T-helper 1 cell treated with Interleukin-12 subunit alpha and Interleukin-12 subunit beta and Interleukin-4 antibody, amounts not matched to agents 30 μg/mL and 1 μg/mL, for 36 hours (primary cell): ENCODE measurements at regions not wholly inside any gene's neighbourhood (a gene's known extent, or its start where the extent isn't known, plus 50 kb on each side); places are given as distances from the start of the nearest gene placed in this dataset.
"Not testable (repeated sequence)": the region's sequence is repeated elsewhere in the genome, so short reads cannot be mapped to it uniquely, and the experiment has no call there.

Experiments used
- H3K27ac Mint-ChIP-seq: one replicate; pipeline ENCODE4 v1.8.0; 2021; ENCODE audit warnings: mild to moderate bottlenecking, mixed read lengths
- H3K27me3 Mint-ChIP-seq: one replicate; pipeline ENCODE4 v1.8.0; 2021; ENCODE audit warnings: low read depth, mixed read lengths
- H3K36me3 Mint-ChIP-seq: one replicate; pipeline ENCODE4 v1.8.0; 2021; ENCODE audit warnings: low read depth, mixed read lengths
- H3K4me1 Mint-ChIP-seq: one replicate; pipeline ENCODE4 v1.8.0; 2021; ENCODE audit warnings: low read depth, mixed read lengths
- H3K4me3 Mint-ChIP-seq: one replicate; pipeline ENCODE4 v1.8.0; 2021; ENCODE audit warnings: mild to moderate bottlenecking, moderate library complexity, mixed read lengths
- H3K9me3 Mint-ChIP-seq: one replicate; pipeline ENCODE4 v1.8.0; 2021; ENCODE audit warnings: mixed read lengths

- not testable (repeated sequence) for H3K27me3 Mint-ChIP-seq, H3K4me1 Mint-ChIP-seq, H3K9me3 Mint-ChIP-seq, H3K36me3 Mint-ChIP-seq, H3K4me3 Mint-ChIP-seq, H3K27ac Mint-ChIP-seq
These were observed 229.8 kb upstream of the TEKT4 start for GRCh38 chr2:94641397-94641796.

- H3K9me3 Mint-ChIP-seq, H3K27me3 Mint-ChIP-seq, H3K4me1 Mint-ChIP-seq, H3K27ac Mint-ChIP-seq, H3K4me3 Mint-ChIP-seq, H3K36me3 Mint-ChIP-seq: not testable (repeated sequence)
These were observed 219.1 kb upstream of the TEKT4 start for GRCh38 chr2:94652131-94652530.

GRCh38 chr2:94669858-94670257 is 201.4 kb upstream of the TEKT4 start:
- H3K27me3 Mint-ChIP-seq, H3K36me3 Mint-ChIP-seq, H3K27ac Mint-ChIP-seq, H3K9me3 Mint-ChIP-seq, H3K4me3 Mint-ChIP-seq, H3K4me1 Mint-ChIP-seq: not testable (repeated sequence)

GRCh38 chr2:94694236-94694635 is 177.0 kb upstream of the TEKT4 start:
- H3K36me3 Mint-ChIP-seq, H3K4me3 Mint-ChIP-seq, H3K27me3 Mint-ChIP-seq, H3K27ac Mint-ChIP-seq, H3K9me3 Mint-ChIP-seq, H3K4me1 Mint-ChIP-seq: not testable (repeated sequence)

- H3K27ac Mint-ChIP-seq, H3K4me1 Mint-ChIP-seq, H3K9me3 Mint-ChIP-seq, H3K36me3 Mint-ChIP-seq, H3K27me3 Mint-ChIP-seq, H3K4me3 Mint-ChIP-seq: not testable (repeated sequence)
These were observed 162.2 kb upstream of the TEKT4 start for GRCh38 chr2:94708982-94709381.

GRCh38 chr2:94725543-94725942 is 145.7 kb upstream of the TEKT4 start:
- Mint-ChIP-seq H3K27me3 (peaks cover 4% of the 10 kb centered on the region), H3K27ac (no peak overlapping the region), H3K36me3 (no peaks in the 10 kb centered on the region), H3K9me3 (no peaks in the 10 kb centered on the region), H3K4me3 (no peak overlapping the region), H3K4me1 (no peaks in the 10 kb centered on the region)

- H3K27me3 Mint-ChIP-seq = peaks cover 13% of the 10 kb centered on the region
- H3K4me1 Mint-ChIP-seq, H3K9me3 Mint-ChIP-seq, H3K4me3 Mint-ChIP-seq, H3K27ac Mint-ChIP-seq, H3K36me3 Mint-ChIP-seq: not testable (repeated sequence)
These were observed 135.7 kb upstream of the TEKT4 start for GRCh38 chr2:94735536-94735935.

GRCh38 chr2:94737145-94737544 is 134.1 kb upstream of the TEKT4 start:
- not testable (repeated sequence) for H3K4me1 Mint-ChIP-seq, H3K4me3 Mint-ChIP-seq, H3K36me3 Mint-ChIP-seq, H3K9me3 Mint-ChIP-seq, H3K27ac Mint-ChIP-seq
- H3K27me3 Mint-ChIP-seq = peaks cover 13% of the 10 kb centered on the region

GRCh38 chr2:94737736-94738342 is 133.4 kb upstream of the TEKT4 start:
- H3K4me1 Mint-ChIP-seq, H3K9me3 Mint-ChIP-seq, H3K36me3 Mint-ChIP-seq, H3K27ac Mint-ChIP-seq, H3K4me3 Mint-ChIP-seq: not testable (repeated sequence)
- peaks cover 13% of the 10 kb centered on the region for H3K27me3 Mint-ChIP-seq

GRCh38 chr2:94753466-94753998 is 117.7 kb upstream of the TEKT4 start:
- H3K27ac Mint-ChIP-seq = no peak overlapping the region
- no peaks in the 10 kb centered on the region for H3K4me1 Mint-ChIP-seq
- H3K27me3 Mint-ChIP-seq = no peaks in the 10 kb centered on the region
- H3K4me3 Mint-ChIP-seq = no peak overlapping the region
- no peaks in the 10 kb centered on the region for H3K36me3 Mint-ChIP-seq
- no peaks in the 10 kb centered on the region for H3K9me3 Mint-ChIP-seq

- no peak overlapping the region for H3K4me3 Mint-ChIP-seq
- no peaks in the 10 kb centered on the region for H3K36me3 Mint-ChIP-seq
- no peak overlapping the region for H3K27ac Mint-ChIP-seq
- H3K4me1 Mint-ChIP-seq = no peaks in the 10 kb centered on the region
- H3K9me3 Mint-ChIP-seq = no peaks in the 10 kb centered on the region
- H3K27me3 Mint-ChIP-seq = no peaks in the 10 kb centered on the region
These were observed 112.7 kb upstream of the TEKT4 start for GRCh38 chr2:94758546-94758945.

GRCh38 chr2:94759211-94759610 is 112.0 kb upstream of the TEKT4 start:
- H3K27ac Mint-ChIP-seq = no peak overlapping the region
- H3K9me3 Mint-ChIP-seq = no peaks in the 10 kb centered on the region
- no peaks in the 10 kb centered on the region for H3K36me3 Mint-ChIP-seq
- H3K4me3 Mint-ChIP-seq = no peak overlapping the region
- no peaks in the 10 kb centered on the region for H3K27me3 Mint-ChIP-seq
- H3K4me1 Mint-ChIP-seq = peaks cover 2% of the 10 kb centered on the region

GRCh38 chr2:94762600-94762999 is 108.6 kb upstream of the TEKT4 start:
- Mint-ChIP-seq H3K27me3 (no peaks in the 10 kb centered on the region), H3K27ac (no peak overlapping the region), H3K9me3 (no peaks in the 10 kb centered on the region), H3K4me1 (peaks cover 2% of the 10 kb centered on the region), H3K4me3 (no peak overlapping the region), H3K36me3 (no peaks in the 10 kb centered on the region)

- Mint-ChIP-seq H3K36me3 (no peaks in the 10 kb centered on the region), H3K9me3 (no peaks in the 10 kb centered on the region), H3K4me3 (no peak overlapping the region), H3K27ac (no peak overlapping the region), H3K27me3 (no peaks in the 10 kb centered on the region), H3K4me1 (peaks cover 2% of the 10 kb centered on the region)
These were observed 107.9 kb upstream of the TEKT4 start for GRCh38 chr2:94763318-94763717.

- H3K27me3 Mint-ChIP-seq, H3K4me1 Mint-ChIP-seq, H3K27ac Mint-ChIP-seq, H3K36me3 Mint-ChIP-seq, H3K4me3 Mint-ChIP-seq, H3K9me3 Mint-ChIP-seq: not testable (repeated sequence)
These were observed 106.9 kb upstream of the TEKT4 start for GRCh38 chr2:94764331-94764730.

- peaks cover 4% of the 10 kb centered on the region for H3K27me3 Mint-ChIP-seq
- H3K9me3 Mint-ChIP-seq = no peaks in the 10 kb centered on the region
- peaks cover 2% of the 10 kb centered on the region for H3K4me1 Mint-ChIP-seq
- no peak overlapping the region for H3K4me3 Mint-ChIP-seq
- no peak overlapping the region for H3K27ac Mint-ChIP-seq
- H3K36me3 Mint-ChIP-seq = no peaks in the 10 kb centered on the region
These were observed 103.9 kb upstream of the TEKT4 start for GRCh38 chr2:94767336-94767735.
